ENCODE measurements at regions not wholly inside any gene's neighbourhood (a gene's known extent, or its start where the extent isn't known, plus 50 kb on each side); places are given as distances from the start of the nearest gene placed in this dataset.

DNA sequence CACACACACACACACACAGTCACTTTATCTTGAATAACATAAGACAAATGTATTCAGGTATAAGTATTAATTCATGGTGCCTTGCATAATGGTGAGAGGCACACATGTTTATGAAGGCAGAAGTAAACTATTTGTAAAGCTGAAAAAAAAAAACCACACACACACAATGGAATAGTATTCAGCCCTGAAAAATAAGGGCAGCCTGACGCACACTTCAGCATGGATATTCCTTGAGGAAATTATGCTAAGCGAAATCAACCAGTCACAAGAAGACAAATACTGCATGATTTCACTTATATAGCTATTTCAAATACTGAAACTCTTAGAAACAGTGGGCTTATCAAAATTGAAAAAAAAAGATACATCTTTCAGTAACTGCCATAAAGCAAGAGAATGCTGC is 200.2 kb upstream of the RBFOX1 start:
- intact Hi-C loops (cut with DNase I; ENCODE audit: low total_unique reads): no loop called here
- Histone ChIP-seq H3K4me3 (no peak overlapping the region), H3K36me3 (no peaks in the 10 kb centered on the region), H3K27ac (no peak overlapping the region), H3K27me3 (no peaks in the 10 kb centered on the region), H3K4me1 (no peaks in the 10 kb centered on the region), H3K9me3 (no peaks in the 10 kb centered on the region)
- TF ChIP-seq, protein P1, sequence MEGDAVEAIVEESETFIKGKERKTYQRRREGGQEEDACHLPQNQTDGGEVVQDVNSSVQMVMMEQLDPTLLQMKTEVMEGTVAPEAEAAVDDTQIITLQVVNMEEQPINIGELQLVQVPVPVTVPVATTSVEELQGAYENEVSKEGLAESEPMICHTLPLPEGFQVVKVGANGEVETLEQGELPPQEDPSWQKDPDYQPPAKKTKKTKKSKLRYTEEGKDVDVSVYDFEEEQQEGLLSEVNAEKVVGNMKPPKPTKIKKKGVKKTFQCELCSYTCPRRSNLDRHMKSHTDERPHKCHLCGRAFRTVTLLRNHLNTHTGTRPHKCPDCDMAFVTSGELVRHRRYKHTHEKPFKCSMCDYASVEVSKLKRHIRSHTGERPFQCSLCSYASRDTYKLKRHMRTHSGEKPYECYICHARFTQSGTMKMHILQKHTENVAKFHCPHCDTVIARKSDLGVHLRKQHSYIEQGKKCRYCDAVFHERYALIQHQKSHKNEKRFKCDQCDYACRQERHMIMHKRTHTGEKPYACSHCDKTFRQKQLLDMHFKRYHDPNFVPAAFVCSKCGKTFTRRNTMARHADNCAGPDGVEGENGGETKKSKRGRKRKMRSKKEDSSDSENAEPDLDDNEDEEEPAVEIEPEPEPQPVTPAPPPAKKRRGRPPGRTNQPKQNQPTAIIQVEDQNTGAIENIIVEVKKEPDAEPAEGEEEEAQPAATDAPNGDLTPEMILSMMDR (IDR thresholded peaks at IDR 0.05): no peak
- no peak for TF ChIP-seq POLR2AphosphoS5 (IDR thresholded peaks at IDR 0.05)
- no peak for TF ChIP-seq POLR2A (IDR thresholded peaks at IDR 0.05)
- no peak for DNase-seq (ENCODE audit: low spot score in 2 of 2)

DNA sequence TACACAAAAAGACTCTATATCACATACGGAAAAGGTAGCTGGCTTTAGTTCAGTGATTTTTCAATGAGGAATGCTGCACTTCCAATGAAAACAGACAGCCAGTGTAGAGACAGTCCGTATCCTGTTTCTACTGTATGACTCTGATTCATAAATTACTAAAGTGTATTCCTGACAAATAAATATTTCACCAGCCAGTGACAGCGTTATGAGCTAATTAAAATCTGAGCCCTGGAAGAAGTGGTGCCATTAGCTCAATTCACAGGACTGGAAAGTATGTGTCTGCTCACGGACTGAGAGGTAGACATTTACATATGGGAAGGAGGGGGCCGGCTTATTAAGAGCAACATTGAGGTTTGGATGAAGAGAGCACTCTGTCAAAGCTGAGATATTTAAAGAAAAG is 207.9 kb upstream of the RBFOX1 start:
- intact Hi-C loops (cut with DNase I; ENCODE audit: low total_unique reads): no loop called here
- TF ChIP-seq, protein P1 (IDR thresholded peaks at IDR 0.05): no peak
- no peak for TF ChIP-seq POLR2AphosphoS5 (IDR thresholded peaks at IDR 0.05)
- TF ChIP-seq POLR2A (IDR thresholded peaks at IDR 0.05): no peak
- no peaks in the 10 kb centered on the region for H3K9me3 ChIP-seq
- H3K4me3 ChIP-seq: no peak overlapping the region
- DNase-seq (ENCODE audit: low spot score in 2 of 2): no peak
- H3K36me3 ChIP-seq: no peaks in the 10 kb centered on the region
- H3K4me1 ChIP-seq: no peaks in the 10 kb centered on the region
- no peak overlapping the region for H3K27ac ChIP-seq
- H3K27me3 ChIP-seq: no peaks in the 10 kb centered on the region

DNA sequence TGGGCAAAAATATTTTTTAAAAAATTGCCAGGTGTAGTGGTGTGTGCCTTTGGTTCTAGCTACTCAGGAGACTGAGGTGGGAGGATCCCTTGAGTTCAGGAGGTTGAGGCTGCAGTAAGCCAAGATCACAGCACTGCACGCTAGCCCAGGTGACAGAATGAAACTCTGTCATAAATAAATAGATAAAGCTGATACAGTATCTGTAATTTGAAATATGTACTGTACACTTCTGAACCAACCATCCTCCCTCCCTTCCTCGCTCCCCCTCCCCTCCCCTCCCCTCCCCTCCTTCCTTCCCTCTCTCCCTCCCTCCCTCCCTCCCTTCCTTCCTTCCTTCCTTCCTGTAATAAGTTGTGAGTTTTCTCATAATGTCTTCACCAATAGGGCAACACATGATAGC is 208.4 kb upstream of the RBFOX1 start:
- TF ChIP-seq POLR2AphosphoS5 (IDR thresholded peaks at IDR 0.05): no peak
- TF ChIP-seq, protein P1 (IDR thresholded peaks at IDR 0.05): no peak
- TF ChIP-seq POLR2A (IDR thresholded peaks at IDR 0.05): no peak
- no peak for DNase-seq (ENCODE audit: low spot score in 2 of 2)
- Histone ChIP-seq H3K4me1 (no peaks in the 10 kb centered on the region), H3K36me3 (no peaks in the 10 kb centered on the region), H3K27me3 (no peaks in the 10 kb centered on the region), H3K27ac (no peak overlapping the region), H3K9me3 (no peaks in the 10 kb centered on the region), H3K4me3 (no peak overlapping the region)
- intact Hi-C loops (cut with DNase I; ENCODE audit: low total_unique reads): no loop called here

DNA sequence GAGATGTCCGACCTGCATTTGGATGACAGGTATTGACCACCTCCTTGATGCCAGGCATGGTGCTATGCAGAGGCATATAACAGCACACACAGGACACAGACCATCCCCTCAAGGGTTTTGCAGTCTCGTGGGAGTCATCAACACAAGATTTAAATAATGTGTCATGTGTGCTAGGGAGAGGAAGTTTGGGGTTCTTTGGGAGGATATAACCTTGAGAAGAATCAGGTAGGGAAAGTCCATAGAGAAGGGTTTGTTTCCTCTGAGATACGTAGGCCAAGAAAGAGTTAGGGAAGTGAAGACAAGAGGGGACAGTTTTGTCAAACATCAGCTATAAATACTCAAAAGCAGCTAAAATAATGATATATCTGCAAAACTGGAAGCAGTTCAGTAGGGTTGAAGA is 215.9 kb upstream of the RBFOX1 start:
- Histone ChIP-seq H3K27me3 (no peaks in the 10 kb centered on the region), H3K36me3 (no peaks in the 10 kb centered on the region)
- no peak for TF ChIP-seq POLR2AphosphoS5 (IDR thresholded peaks at IDR 0.05)
- TF ChIP-seq, protein P1 (IDR thresholded peaks at IDR 0.05): no peak
- no peak for TF ChIP-seq POLR2A (IDR thresholded peaks at IDR 0.05)

DNA sequence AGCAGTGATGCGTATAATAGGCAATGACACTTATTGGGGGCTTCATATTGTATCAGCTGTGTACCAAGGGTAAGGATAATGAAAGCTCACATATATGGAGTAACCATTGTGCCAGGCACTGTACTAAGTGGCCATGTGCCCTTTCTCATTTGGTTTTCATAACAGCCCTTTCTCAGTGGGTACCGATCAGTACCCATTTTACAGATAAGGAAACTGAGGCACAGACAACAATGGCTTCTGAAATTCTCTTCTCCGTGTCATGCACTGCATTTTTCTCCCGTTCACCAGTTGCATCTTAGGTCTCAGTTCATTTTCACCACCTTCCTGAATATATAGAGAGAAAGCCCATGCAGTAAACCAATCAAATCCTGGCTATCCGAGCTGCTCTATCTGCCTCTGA is 216.7 kb upstream of the RBFOX1 start:
- Histone ChIP-seq H3K36me3 (no peaks in the 10 kb centered on the region), H3K27ac (no peak overlapping the region), H3K27me3 (no peaks in the 10 kb centered on the region), H3K9me3 (no peaks in the 10 kb centered on the region), H3K4me3 (no peak overlapping the region), H3K4me1 (no peaks in the 10 kb centered on the region)
- no peak for DNase-seq (ENCODE audit: low spot score in 2 of 2)
- intact Hi-C loops (cut with DNase I; ENCODE audit: low total_unique reads): no loop called here
- TF ChIP-seq POLR2A (IDR thresholded peaks at IDR 0.05): no peak
- TF ChIP-seq, protein P1 (IDR thresholded peaks at IDR 0.05): no peak
- no peak for TF ChIP-seq POLR2AphosphoS5 (IDR thresholded peaks at IDR 0.05)

More for the DNA sequence above, 215.9 kb upstream of the RBFOX1 start:
- DNase-seq (ENCODE audit: low spot score in 2 of 2): no peak
- Histone ChIP-seq H3K9me3 (no peaks in the 10 kb centered on the region), H3K4me1 (no peaks in the 10 kb centered on the region), H3K4me3 (no peak overlapping the region), H3K27ac (no peak overlapping the region)
- intact Hi-C loops (cut with DNase I; ENCODE audit: low total_unique reads): no loop called here

Measured in breast epithelium (tissue), 4 donors.